SK-N-SH (cell line): ENCODE measurements at regions not wholly inside any gene's neighbourhood (a gene's known extent, or its start where the extent isn't known, plus 50 kb on each side); places are given as distances from the start of the nearest gene placed in this dataset.

Source experiments
- CTCF ChIA-PET: fragments of 300-600, 350-600 bp; formaldehyde crosslinking; extraction: SDS; loops from one replicate; lab custom pipeline; 2021; lab: Yijun Ruan, JAX
- POLR2A ChIA-PET: fragments of 350-600 bp; sonication (Branson Sonifier 250); formaldehyde crosslinking; extraction: SDS; loops from one replicate; lab custom pipeline; 2020; ENCODE audit warnings: antibody characterized with exemption, inconsistent platforms; lab: Yijun Ruan, JAX
- DNase-seq: peaks from one replicate; pipeline ENCODE4 v3.0.0; 2012
- H2AFZ ChIP-seq: fragments of 200-600 bp; sonication (generic); 2 replicates; pipeline ENCODE4 v1.8.1; 2016; ENCODE audit warnings: antibody characterized with exemption, mild to moderate bottlenecking, low read depth
- H3F3A ChIP-seq: fragments of 200-600 bp; sonication (generic); replicated peaks from 2 replicates; pipeline ENCODE3; 2016; ENCODE audit warnings: antibody characterized with exemption, mild to moderate bottlenecking; ENCODE audit not compliant: insufficient read depth
- H3K27ac ChIP-seq, 2 experiments: fragments of 200-500 bp in 1 of 2; fragments of 200-600 bp in 1 of 2; sonication (Bioruptor generic) in 1 of 2; sonication (generic), shearing (Covaris generic) in 1 of 2; 2 replicates each; pipeline versions ENCODE4 v1.5.1 to v1.6.1; 2014 to 2016; ENCODE audit warnings: low read depth in 2 of 2, inconsistent platforms in 1 of 2, low read length in 1 of 2, mild to moderate bottlenecking in 1 of 2, mixed read lengths in 1 of 2
- H3K27me3 ChIP-seq: fragments of 200-600 bp; sonication (generic), shearing (Covaris generic); 2 replicates; pipeline ENCODE4 v1.6.1; 2016; ENCODE audit warnings: mixed run types; ENCODE audit not compliant: insufficient read depth
- H3K36me3 ChIP-seq, 2 experiments: fragments of 200-500 bp in 1 of 2; fragments of 200-600 bp in 1 of 2; sonication (Bioruptor generic) in 1 of 2; sonication (generic) in 1 of 2; replicated peaks in 1 of 2; 2 replicates each; pipeline versions ENCODE3 to v1.5.1; 2014 to 2016; ENCODE audit warnings: low read length in 1 of 2, mild to moderate bottlenecking in 1 of 2; ENCODE audit not compliant: insufficient read depth in 2 of 2, control insufficient read depth in 1 of 2
- H3K4me1 ChIP-seq, 2 experiments: fragments of 200-500 bp in 1 of 2; fragments of 200-600 bp in 1 of 2; sonication (Bioruptor generic) in 1 of 2; sonication (generic), shearing (Covaris generic) in 1 of 2; 2 replicates each; pipeline versions ENCODE4 v1.5.1 to v1.6.1; 2014 to 2016; ENCODE audit warnings: low read depth in 1 of 2, low read length in 1 of 2, mixed run types in 1 of 2; ENCODE audit not compliant: insufficient read depth in 2 of 2, control insufficient read depth in 1 of 2
- H3K4me2 ChIP-seq: fragments of 200-600 bp; sonication (generic), shearing (Covaris generic); 2 replicates; pipeline ENCODE4 v1.6.1; 2017; ENCODE audit warnings: mixed run types
- H3K4me3 ChIP-seq, 2 experiments: fragments of 200-500 bp in 1 of 2; fragments of 200-600 bp in 1 of 2; sonication (Bioruptor generic) in 1 of 2; sonication (generic), shearing (Covaris generic) in 1 of 2; 2 replicates each; pipeline versions ENCODE4 v1.5.1 to v1.8.1; 2014 to 2016; ENCODE audit warnings: low read depth in 2 of 2, inconsistent platforms in 1 of 2, low read length in 1 of 2, mild to moderate bottlenecking in 1 of 2, mixed read lengths in 1 of 2, moderate library complexity in 1 of 2
- H3K79me2 ChIP-seq: fragments of 200-600 bp; sonication (generic); 2 replicates; pipeline ENCODE4 v1.8.1; 2017; ENCODE audit warnings: mild to moderate bottlenecking; ENCODE audit not compliant: insufficient read depth
- H3K9ac ChIP-seq: fragments of 200-600 bp; sonication (generic); 2 replicates; pipeline ENCODE4 v1.6.1; 2017; ENCODE audit warnings: mixed run types
- H3K9me2 ChIP-seq: fragments of 200-600 bp; sonication (generic); 2 replicates; pipeline ENCODE4 v1.6.1; 2017; ENCODE audit warnings: mixed run types
- H3K9me3 ChIP-seq: fragments of 200-600 bp; sonication (generic); 2 replicates; pipeline ENCODE4 v1.6.1; 2017; ENCODE audit warnings: mixed run types, mild to moderate bottlenecking, moderate library complexity
- H4K20me1 ChIP-seq: fragments of 200-600 bp; sonication (generic); 2 replicates; pipeline ENCODE4 v1.6.1; 2017; ENCODE audit warnings: mild to moderate bottlenecking, mixed run types; ENCODE audit not compliant: insufficient read depth
- CHD2 ChIP-seq: fragments of 150-350 bp; IDR thresholded peaks from 2 replicates; pipeline ENCODE4 v1.6.1; 2018; ENCODE audit warnings: low read length; ENCODE audit not compliant: partially characterized antibody
- CTCF ChIP-seq: fragments of 200-600 bp; sonication (generic); IDR thresholded peaks from 2 replicates; pipeline ENCODE4 v1.6.1; 2017; ENCODE audit warnings: antibody characterized with exemption, mild to moderate bottlenecking, moderate library complexity
- ELF1 ChIP-seq: IDR thresholded peaks from 2 replicates; pipeline ENCODE4 v1.4.0; 2012
- EP300 ChIP-seq, 2 experiments: IDR thresholded peaks; 2 replicates each; pipeline versions ENCODE4 v1.4.0 to v1.6.1; 2012; ENCODE audit warnings: borderline replicate concordance in 1 of 2, low read depth in 1 of 2, low read length in 1 of 2
- FOSL2 ChIP-seq: IDR thresholded peaks from 2 replicates; pipeline ENCODE4 v1.4.0; 2012; ENCODE audit warnings: low read depth, mild to moderate bottlenecking, moderate library complexity, borderline replicate concordance
- FOXJ3 ChIP-seq: sonication (generic); formaldehyde crosslinking; IDR thresholded peaks from 2 replicates; pipeline ENCODE4 v1.5.1; 2020; ENCODE audit warnings: mild to moderate bottlenecking, missing genetic modification reagents
- FOXM1 ChIP-seq: IDR thresholded peaks from 2 replicates; pipeline ENCODE4 v1.4.0; 2012; ENCODE audit warnings: low read depth, mild to moderate bottlenecking
- GATA2 ChIP-seq: sonication (generic); formaldehyde crosslinking; IDR thresholded peaks from 2 replicates; pipeline ENCODE4 v1.5.0; 2020; ENCODE audit warnings: mild to moderate bottlenecking, missing genetic modification reagents
- MEF2A ChIP-seq: IDR thresholded peaks from 2 replicates; pipeline ENCODE4 v1.4.0; 2012; ENCODE audit warnings: low read depth, borderline replicate concordance
- MXI1 ChIP-seq: IDR thresholded peaks from 2 replicates; pipeline ENCODE4 v1.6.1; 2012; ENCODE audit warnings: mild to moderate bottlenecking, low read depth, low read length, improper control_type of control experiment
- NFIC ChIP-seq: IDR thresholded peaks from 2 replicates; pipeline ENCODE4 v1.4.0; 2012; ENCODE audit warnings: borderline replicate concordance
- PBX3 ChIP-seq: IDR thresholded peaks from 2 replicates; pipeline ENCODE4; 2012
- POLR2AphosphoS5 ChIP-seq: IDR thresholded peaks from 2 replicates; pipeline ENCODE4 v1.6.1; 2012; ENCODE audit warnings: low read depth, low read length
- RAD21 ChIP-seq: IDR thresholded peaks from 2 replicates; pipeline ENCODE4 v1.6.1; 2012; ENCODE audit warnings: mild to moderate bottlenecking, low read length
- RCOR1 ChIP-seq: fragments of 150-350 bp; IDR thresholded peaks from 2 replicates; pipeline ENCODE4 v1.6.1; 2017; ENCODE audit warnings: antibody characterized with exemption, low read length
- REST ChIP-seq: IDR thresholded peaks from 2 replicates; pipeline ENCODE4 v1.6.1; 2012; ENCODE audit warnings: mild to moderate bottlenecking, low read depth, low read length, moderate library complexity
- RFX5 ChIP-seq: IDR thresholded peaks from 2 replicates; pipeline ENCODE4 v1.6.1; 2012; ENCODE audit warnings: mild to moderate bottlenecking, improper control_type of control experiment, low read length
- RXRA ChIP-seq: IDR thresholded peaks from 2 replicates; pipeline ENCODE4 v1.4.0; 2012; ENCODE audit warnings: low read depth, mild to moderate bottlenecking, borderline replicate concordance
- SMC3 ChIP-seq: IDR thresholded peaks from 2 replicates; pipeline ENCODE4 v1.6.1; 2012; ENCODE audit warnings: low read depth, low read length, improper control_type of control experiment
- TCF12 ChIP-seq: IDR thresholded peaks from 2 replicates; pipeline ENCODE4 v1.4.0; 2012
- TEAD4 ChIP-seq: IDR thresholded peaks from 2 replicates; pipeline ENCODE4 v1.4.0; 2012; ENCODE audit warnings: mild to moderate bottlenecking, borderline replicate concordance; ENCODE audit not compliant: insufficient read depth
- USF1 ChIP-seq: IDR thresholded peaks from 2 replicates; pipeline ENCODE4 v1.4.0; 2012; ENCODE audit warnings: low read depth, borderline replicate concordance
- YY1 ChIP-seq: IDR thresholded peaks from 2 replicates; pipeline ENCODE4 v1.4.0; 2012; ENCODE audit warnings: low read depth, mild to moderate bottlenecking
- WGBS: methylation state at CpG from one replicate; pipeline ENCODE4 v1.1.6; 2017; ENCODE audit warnings: low lambda C conversion rate; 5-methylcytosine and 5-hydroxymethylcytosine counted together
- TF ChIP-seq, protein P1 (sequence below): IDR thresholded peaks from 2 replicates; pipeline ENCODE4 v1.4.0; 2012; ENCODE audit warnings: low read depth, borderline replicate concordance
- TF ChIP-seq, protein P2 (sequence below): fragments of 150-350 bp; IDR thresholded peaks from 2 replicates; pipeline ENCODE4 v1.6.1; 2016; ENCODE audit warnings: mild to moderate bottlenecking, low read depth, low read length

GRCh38 chr10:24136070-24136469 lies 72.9 kb upstream of the KIAA1217 start:
- H3K9me2 ChIP-seq: no peaks in the 10 kb centered on the region
- no peaks in the 10 kb centered on the region for H3F3A ChIP-seq
- no peaks in the 10 kb centered on the region for H3K9me3 ChIP-seq
- H4K20me1 ChIP-seq: no peaks in the 10 kb centered on the region
- H3K9ac ChIP-seq: no peak overlapping the region
- POLR2A ChIA-PET: no interaction called here
- H3K4me1 ChIP-seq: peaks cover 0 to 4% of the 10 kb centered on the region in 2 experiments; a peak in 1 of 4 replicates
- H3K36me3 ChIP-seq: no peaks in the 10 kb centered on the region
- H2AFZ ChIP-seq: peak overlapping the region; percentile 4; the same call in 1 of the 2 replicates
- peak overlapping the region in 1 of 2 experiments; percentile 41; a peak in 1 of 4 replicates for H3K27ac ChIP-seq
- no peaks in the 10 kb centered on the region for H3K79me2 ChIP-seq
- DNase-seq: no peak
- CTCF ChIA-PET: no interaction called here
- H3K27me3 ChIP-seq: no peaks in the 10 kb centered on the region
- WGBS: 32% methylated on average over 4 of the region's 4 CpGs
- no peak overlapping the region for H3K4me2 ChIP-seq
- no peak overlapping the region for H3K4me3 ChIP-seq
- TF ChIP-seq CTCF (no peak), PBX3 (peak; percentile 61), NFIC (peak; percentile 50; the same call in 1 of the 2 replicates), RXRA (no peak), GATA2 (CRISPR knock-in tag) (no peak), SMC3 (no peak), YY1 (no peak), EP300 (IDR thresholded peaks at IDR 0.05; ENCODE audit: borderline replicate concordance in 1 of 2, low read depth in 1 of 2, low read length in 1 of 2) (peak in 1 of 2 experiments; percentile 26; a peak in 1 of 4 replicates), TCF12 (peak; percentile 75), MEF2A (no peak), MXI1 (no peak), RFX5 (no peak), REST (no peak), USF1 (no peak), FOXM1 (no peak), CHD2 (no peak), TEAD4 (no peak), POLR2AphosphoS5 (no peak), RCOR1 (no peak), FOSL2 (peak; percentile 58; the same call in 1 of the 2 replicates), FOXJ3 (CRISPR knock-in tag) (no peak), ELF1 (no peak), RAD21 (no peak)
- TF ChIP-seq, protein P1, sequence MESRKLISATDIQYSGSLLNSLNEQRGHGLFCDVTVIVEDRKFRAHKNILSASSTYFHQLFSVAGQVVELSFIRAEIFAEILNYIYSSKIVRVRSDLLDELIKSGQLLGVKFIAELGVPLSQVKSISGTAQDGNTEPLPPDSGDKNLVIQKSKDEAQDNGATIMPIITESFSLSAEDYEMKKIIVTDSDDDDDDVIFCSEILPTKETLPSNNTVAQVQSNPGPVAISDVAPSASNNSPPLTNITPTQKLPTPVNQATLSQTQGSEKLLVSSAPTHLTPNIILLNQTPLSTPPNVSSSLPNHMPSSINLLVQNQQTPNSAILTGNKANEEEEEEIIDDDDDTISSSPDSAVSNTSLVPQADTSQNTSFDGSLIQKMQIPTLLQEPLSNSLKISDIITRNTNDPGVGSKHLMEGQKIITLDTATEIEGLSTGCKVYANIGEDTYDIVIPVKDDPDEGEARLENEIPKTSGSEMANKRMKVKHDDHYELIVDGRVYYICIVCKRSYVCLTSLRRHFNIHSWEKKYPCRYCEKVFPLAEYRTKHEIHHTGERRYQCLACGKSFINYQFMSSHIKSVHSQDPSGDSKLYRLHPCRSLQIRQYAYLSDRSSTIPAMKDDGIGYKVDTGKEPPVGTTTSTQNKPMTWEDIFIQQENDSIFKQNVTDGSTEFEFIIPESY: no peak
- TF ChIP-seq, protein P2, sequence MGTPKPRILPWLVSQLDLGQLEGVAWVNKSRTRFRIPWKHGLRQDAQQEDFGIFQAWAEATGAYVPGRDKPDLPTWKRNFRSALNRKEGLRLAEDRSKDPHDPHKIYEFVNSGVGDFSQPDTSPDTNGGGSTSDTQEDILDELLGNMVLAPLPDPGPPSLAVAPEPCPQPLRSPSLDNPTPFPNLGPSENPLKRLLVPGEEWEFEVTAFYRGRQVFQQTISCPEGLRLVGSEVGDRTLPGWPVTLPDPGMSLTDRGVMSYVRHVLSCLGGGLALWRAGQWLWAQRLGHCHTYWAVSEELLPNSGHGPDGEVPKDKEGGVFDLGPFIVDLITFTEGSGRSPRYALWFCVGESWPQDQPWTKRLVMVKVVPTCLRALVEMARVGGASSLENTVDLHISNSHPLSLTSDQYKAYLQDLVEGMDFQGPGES: no peak
